ENCODE measurements at regions not wholly inside any gene's neighbourhood (a gene's known extent, or its start where the extent isn't known, plus 50 kb on each side); places are given as distances from the start of the nearest gene placed in this dataset.

DNA sequence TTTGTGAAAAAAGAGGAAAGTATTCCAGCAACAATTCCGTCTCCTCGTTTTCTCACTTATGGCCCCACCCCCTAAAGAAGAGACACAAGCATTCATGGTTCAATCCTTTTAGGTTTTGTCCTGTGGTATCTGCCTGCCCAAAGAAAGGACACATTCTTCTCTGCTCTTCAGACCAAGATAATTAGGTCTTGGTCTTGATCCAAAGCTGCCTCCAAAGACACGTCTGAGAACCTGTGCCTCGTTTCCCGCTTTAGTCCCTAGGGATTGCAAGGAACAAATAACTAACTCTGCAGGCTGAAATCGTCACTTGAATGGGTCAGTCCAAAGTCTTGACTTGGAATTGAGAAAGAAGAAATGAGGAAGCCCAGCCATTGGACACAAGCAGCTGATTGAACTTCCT, 202.7 kb upstream of the FAR2 start:
- DNase-seq (ENCODE audit: low spot score in 2 of 2) = no peak
- no peak overlapping the region for H3K27ac ChIP-seq
- TF ChIP-seq CTCF (IDR thresholded peaks at IDR 0.05) (no peak), POLR2A (IDR thresholded peaks at IDR 0.05) (no peak), POLR2AphosphoS5 (IDR thresholded peaks at IDR 0.05) (no peak)
- intact Hi-C loops (cut with DNase I; ENCODE audit: low total_unique reads) = no loop called here
- H3K4me3 ChIP-seq = no peak overlapping the region
- no peaks in the 10 kb centered on the region for H3K4me1 ChIP-seq
- no peaks in the 10 kb centered on the region for H3K9me3 ChIP-seq
- H3K27me3 ChIP-seq = no peaks in the 10 kb centered on the region
- no peaks in the 10 kb centered on the region for H3K36me3 ChIP-seq

- no peak overlapping the region for H3K4me3 ChIP-seq
- no peaks in the 10 kb centered on the region for H3K36me3 ChIP-seq
- no peaks in the 10 kb centered on the region for H3K4me1 ChIP-seq
- no peak overlapping the region for H3K27ac ChIP-seq
- TF ChIP-seq POLR2A (IDR thresholded peaks at IDR 0.05) (no peak), CTCF (IDR thresholded peaks at IDR 0.05) (no peak), POLR2AphosphoS5 (IDR thresholded peaks at IDR 0.05) (no peak)
- H3K27me3 ChIP-seq = no peaks in the 10 kb centered on the region
- no peak for DNase-seq (ENCODE audit: low spot score in 2 of 2)
- intact Hi-C loops (cut with DNase I; ENCODE audit: low total_unique reads) = no loop called here
- H3K9me3 ChIP-seq = no peaks in the 10 kb centered on the region
Measured at GRCh38 chr12:28948685-28949084, 200.4 kb upstream of the FAR2 start.

GRCh38 chr12:28949184-28949583, 199.9 kb upstream of the FAR2 start:
- TF ChIP-seq POLR2AphosphoS5 (IDR thresholded peaks at IDR 0.05) (no peak), POLR2A (IDR thresholded peaks at IDR 0.05) (no peak), CTCF (IDR thresholded peaks at IDR 0.05) (no peak)
- Histone ChIP-seq H3K4me1 (no peaks in the 10 kb centered on the region), H3K27me3 (no peaks in the 10 kb centered on the region), H3K9me3 (no peaks in the 10 kb centered on the region), H3K4me3 (no peak overlapping the region), H3K27ac (no peak overlapping the region), H3K36me3 (no peaks in the 10 kb centered on the region)
- no peak for DNase-seq (ENCODE audit: low spot score in 2 of 2)
- intact Hi-C loops (cut with DNase I; ENCODE audit: low total_unique reads) = no loop called here

- intact Hi-C loops (cut with DNase I; ENCODE audit: low total_unique reads) = no loop called here
- Histone ChIP-seq H3K4me1 (no peaks in the 10 kb centered on the region), H3K27ac (no peak overlapping the region), H3K36me3 (no peaks in the 10 kb centered on the region), H3K4me3 (no peak overlapping the region), H3K27me3 (no peaks in the 10 kb centered on the region), H3K9me3 (no peaks in the 10 kb centered on the region)
- TF ChIP-seq POLR2AphosphoS5 (IDR thresholded peaks at IDR 0.05) (no peak), CTCF (IDR thresholded peaks at IDR 0.05) (no peak), POLR2A (IDR thresholded peaks at IDR 0.05) (no peak)
- DNase-seq (ENCODE audit: low spot score in 2 of 2) = no peak
Measured at GRCh38 chr12:28950049-28950448, 199.0 kb upstream of the FAR2 start.

- Histone ChIP-seq H3K27me3 (no peaks in the 10 kb centered on the region), H3K36me3 (no peaks in the 10 kb centered on the region), H3K27ac (no peak overlapping the region), H3K4me3 (no peak overlapping the region), H3K4me1 (peaks cover 0 to 8% of the 10 kb centered on the region in 2 donors), H3K9me3 (no peaks in the 10 kb centered on the region)
- intact Hi-C loops (cut with DNase I; ENCODE audit: low total_unique reads) = no loop called here
- no peak for TF ChIP-seq POLR2A (IDR thresholded peaks at IDR 0.05)
- no peak for TF ChIP-seq POLR2AphosphoS5 (IDR thresholded peaks at IDR 0.05)
- no peak for TF ChIP-seq CTCF (IDR thresholded peaks at IDR 0.05)
- no peak for DNase-seq (ENCODE audit: low spot score in 2 of 2)
Measured at GRCh38 chr12:28951935-28952334, 197.1 kb upstream of the FAR2 start.
